ENCODE measurements at regions not wholly inside any gene's neighbourhood (a gene's known extent, or its start where the extent isn't known, plus 50 kb on each side); places are given as distances from the start of the nearest gene placed in this dataset.

- TF ChIP-seq, protein P1, sequence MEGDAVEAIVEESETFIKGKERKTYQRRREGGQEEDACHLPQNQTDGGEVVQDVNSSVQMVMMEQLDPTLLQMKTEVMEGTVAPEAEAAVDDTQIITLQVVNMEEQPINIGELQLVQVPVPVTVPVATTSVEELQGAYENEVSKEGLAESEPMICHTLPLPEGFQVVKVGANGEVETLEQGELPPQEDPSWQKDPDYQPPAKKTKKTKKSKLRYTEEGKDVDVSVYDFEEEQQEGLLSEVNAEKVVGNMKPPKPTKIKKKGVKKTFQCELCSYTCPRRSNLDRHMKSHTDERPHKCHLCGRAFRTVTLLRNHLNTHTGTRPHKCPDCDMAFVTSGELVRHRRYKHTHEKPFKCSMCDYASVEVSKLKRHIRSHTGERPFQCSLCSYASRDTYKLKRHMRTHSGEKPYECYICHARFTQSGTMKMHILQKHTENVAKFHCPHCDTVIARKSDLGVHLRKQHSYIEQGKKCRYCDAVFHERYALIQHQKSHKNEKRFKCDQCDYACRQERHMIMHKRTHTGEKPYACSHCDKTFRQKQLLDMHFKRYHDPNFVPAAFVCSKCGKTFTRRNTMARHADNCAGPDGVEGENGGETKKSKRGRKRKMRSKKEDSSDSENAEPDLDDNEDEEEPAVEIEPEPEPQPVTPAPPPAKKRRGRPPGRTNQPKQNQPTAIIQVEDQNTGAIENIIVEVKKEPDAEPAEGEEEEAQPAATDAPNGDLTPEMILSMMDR (conservative IDR thresholded peaks at IDR 0.05; ENCODE audit: low read depth, low read length), result no peak
- TF ChIP-seq RAD21 (IDR thresholded peaks at IDR 0.05; ENCODE audit: low read length) (no peak), FOS (IDR thresholded peaks at IDR 0.05; ENCODE audit: low read depth, low read length) (no peak), CEBPB (IDR thresholded peaks at IDR 0.05; ENCODE audit: low read depth, low read length) (no peak), POLR2A (IDR thresholded peaks at IDR 0.05; ENCODE audit: low read depth, low read length) (no peak), BHLHE40 (IDR thresholded peaks at IDR 0.05; ENCODE audit: low read depth, low read length) (no peak)
These were observed 438.9 kb upstream of the ARRDC4 start for GRCh38 chr15:97521381-97522285.

Measured in IMR-90 (cell line).